SK-N-SH (cell line): ENCODE measurements at regions not wholly inside any gene's neighbourhood (a gene's known extent, or its start where the extent isn't known, plus 50 kb on each side); places are given as distances from the start of the nearest gene placed in this dataset.
A peak's percentile ranks its signal among the peaks of the same experiment; 100 is the strongest.

ENCODE experiments used
- CTCF ChIA-PET: fragments of 300-600, 350-600 bp; formaldehyde crosslinking; extraction: SDS; loops from one replicate; lab custom pipeline; 2021; lab: Yijun Ruan, JAX
- POLR2A ChIA-PET: fragments of 350-600 bp; sonication (Branson Sonifier 250); formaldehyde crosslinking; extraction: SDS; loops from one replicate; lab custom pipeline; 2020; ENCODE audit warnings: antibody characterized with exemption, inconsistent platforms; lab: Yijun Ruan, JAX
- DNase-seq: peaks from one replicate; pipeline ENCODE4 v3.0.0; 2012
- H2AFZ ChIP-seq: fragments of 200-600 bp; sonication (generic); 2 replicates; pipeline ENCODE4 v1.8.1; 2016; ENCODE audit warnings: antibody characterized with exemption, mild to moderate bottlenecking, low read depth
- H3F3A ChIP-seq: fragments of 200-600 bp; sonication (generic); replicated peaks from 2 replicates; pipeline ENCODE3; 2016; ENCODE audit warnings: antibody characterized with exemption, mild to moderate bottlenecking; ENCODE audit not compliant: insufficient read depth
- H3K27ac ChIP-seq, 2 experiments: fragments of 200-500 bp in 1 of 2; fragments of 200-600 bp in 1 of 2; sonication (Bioruptor generic) in 1 of 2; sonication (generic), shearing (Covaris generic) in 1 of 2; 2 replicates each; pipeline versions ENCODE4 v1.5.1 to v1.6.1; 2014 to 2016; ENCODE audit warnings: low read depth in 2 of 2, inconsistent platforms in 1 of 2, low read length in 1 of 2, mild to moderate bottlenecking in 1 of 2, mixed read lengths in 1 of 2
- H3K27me3 ChIP-seq: fragments of 200-600 bp; sonication (generic), shearing (Covaris generic); 2 replicates; pipeline ENCODE4 v1.6.1; 2016; ENCODE audit warnings: mixed run types; ENCODE audit not compliant: insufficient read depth
- H3K36me3 ChIP-seq, 2 experiments: fragments of 200-500 bp in 1 of 2; fragments of 200-600 bp in 1 of 2; sonication (Bioruptor generic) in 1 of 2; sonication (generic) in 1 of 2; replicated peaks in 1 of 2; 2 replicates each; pipeline versions ENCODE3 to v1.5.1; 2014 to 2016; ENCODE audit warnings: low read length in 1 of 2, mild to moderate bottlenecking in 1 of 2; ENCODE audit not compliant: insufficient read depth in 2 of 2, control insufficient read depth in 1 of 2
- H3K4me1 ChIP-seq, 2 experiments: fragments of 200-500 bp in 1 of 2; fragments of 200-600 bp in 1 of 2; sonication (Bioruptor generic) in 1 of 2; sonication (generic), shearing (Covaris generic) in 1 of 2; 2 replicates each; pipeline versions ENCODE4 v1.5.1 to v1.6.1; 2014 to 2016; ENCODE audit warnings: low read depth in 1 of 2, low read length in 1 of 2, mixed run types in 1 of 2; ENCODE audit not compliant: insufficient read depth in 2 of 2, control insufficient read depth in 1 of 2
- H3K4me2 ChIP-seq: fragments of 200-600 bp; sonication (generic), shearing (Covaris generic); 2 replicates; pipeline ENCODE4 v1.6.1; 2017; ENCODE audit warnings: mixed run types
- H3K4me3 ChIP-seq, 2 experiments: fragments of 200-500 bp in 1 of 2; fragments of 200-600 bp in 1 of 2; sonication (Bioruptor generic) in 1 of 2; sonication (generic), shearing (Covaris generic) in 1 of 2; 2 replicates each; pipeline versions ENCODE4 v1.5.1 to v1.8.1; 2014 to 2016; ENCODE audit warnings: low read depth in 2 of 2, inconsistent platforms in 1 of 2, low read length in 1 of 2, mild to moderate bottlenecking in 1 of 2, mixed read lengths in 1 of 2, moderate library complexity in 1 of 2
- H3K79me2 ChIP-seq: fragments of 200-600 bp; sonication (generic); 2 replicates; pipeline ENCODE4 v1.8.1; 2017; ENCODE audit warnings: mild to moderate bottlenecking; ENCODE audit not compliant: insufficient read depth
- H3K9ac ChIP-seq: fragments of 200-600 bp; sonication (generic); 2 replicates; pipeline ENCODE4 v1.6.1; 2017; ENCODE audit warnings: mixed run types
- H3K9me2 ChIP-seq: fragments of 200-600 bp; sonication (generic); 2 replicates; pipeline ENCODE4 v1.6.1; 2017; ENCODE audit warnings: mixed run types
- H3K9me3 ChIP-seq: fragments of 200-600 bp; sonication (generic); 2 replicates; pipeline ENCODE4 v1.6.1; 2017; ENCODE audit warnings: mixed run types, mild to moderate bottlenecking, moderate library complexity
- H4K20me1 ChIP-seq: fragments of 200-600 bp; sonication (generic); 2 replicates; pipeline ENCODE4 v1.6.1; 2017; ENCODE audit warnings: mild to moderate bottlenecking, mixed run types; ENCODE audit not compliant: insufficient read depth
- EP300 ChIP-seq, 2 experiments: IDR thresholded peaks; 2 replicates each; pipeline versions ENCODE4 v1.4.0 to v1.6.1; 2012; ENCODE audit warnings: borderline replicate concordance in 1 of 2, low read depth in 1 of 2, low read length in 1 of 2
- EZH2phosphoT487 ChIP-seq: fragments of 200-600 bp; sonication (generic); IDR thresholded peaks from 2 replicates; pipeline ENCODE4 v1.6.1; 2017; ENCODE audit warnings: low read depth, mixed run types, mild to moderate bottlenecking, antibody characterized with exemption, moderate library complexity, borderline replicate concordance
- FOSL2 ChIP-seq: IDR thresholded peaks from 2 replicates; pipeline ENCODE4 v1.4.0; 2012; ENCODE audit warnings: low read depth, mild to moderate bottlenecking, moderate library complexity, borderline replicate concordance
- FOXJ3 ChIP-seq: sonication (generic); formaldehyde crosslinking; IDR thresholded peaks from 2 replicates; pipeline ENCODE4 v1.5.1; 2020; ENCODE audit warnings: mild to moderate bottlenecking, missing genetic modification reagents
- FOXM1 ChIP-seq: IDR thresholded peaks from 2 replicates; pipeline ENCODE4 v1.4.0; 2012; ENCODE audit warnings: low read depth, mild to moderate bottlenecking
- GATA2 ChIP-seq: sonication (generic); formaldehyde crosslinking; IDR thresholded peaks from 2 replicates; pipeline ENCODE4 v1.5.0; 2020; ENCODE audit warnings: mild to moderate bottlenecking, missing genetic modification reagents
- JUND ChIP-seq: IDR thresholded peaks from 2 replicates; pipeline ENCODE4 v1.4.0; 2012
- MEF2A ChIP-seq: IDR thresholded peaks from 2 replicates; pipeline ENCODE4 v1.4.0; 2012; ENCODE audit warnings: low read depth, borderline replicate concordance
- NFIC ChIP-seq: IDR thresholded peaks from 2 replicates; pipeline ENCODE4 v1.4.0; 2012; ENCODE audit warnings: borderline replicate concordance
- RAD21 ChIP-seq: IDR thresholded peaks from 2 replicates; pipeline ENCODE4 v1.6.1; 2012; ENCODE audit warnings: mild to moderate bottlenecking, low read length
- RCOR1 ChIP-seq: fragments of 150-350 bp; IDR thresholded peaks from 2 replicates; pipeline ENCODE4 v1.6.1; 2017; ENCODE audit warnings: antibody characterized with exemption, low read length
- SMC3 ChIP-seq: IDR thresholded peaks from 2 replicates; pipeline ENCODE4 v1.6.1; 2012; ENCODE audit warnings: low read depth, low read length, improper control_type of control experiment
- WGBS: methylation state at CpG from one replicate; pipeline ENCODE4 v1.1.6; 2017; ENCODE audit warnings: low lambda C conversion rate; 5-methylcytosine and 5-hydroxymethylcytosine counted together
- TF ChIP-seq, protein P1 (sequence below): fragments of 150-350 bp; IDR thresholded peaks from 2 replicates; pipeline ENCODE4 v1.6.1; 2017; ENCODE audit warnings: antibody characterized with exemption, low read length, low read depth, borderline replicate concordance

DNA sequence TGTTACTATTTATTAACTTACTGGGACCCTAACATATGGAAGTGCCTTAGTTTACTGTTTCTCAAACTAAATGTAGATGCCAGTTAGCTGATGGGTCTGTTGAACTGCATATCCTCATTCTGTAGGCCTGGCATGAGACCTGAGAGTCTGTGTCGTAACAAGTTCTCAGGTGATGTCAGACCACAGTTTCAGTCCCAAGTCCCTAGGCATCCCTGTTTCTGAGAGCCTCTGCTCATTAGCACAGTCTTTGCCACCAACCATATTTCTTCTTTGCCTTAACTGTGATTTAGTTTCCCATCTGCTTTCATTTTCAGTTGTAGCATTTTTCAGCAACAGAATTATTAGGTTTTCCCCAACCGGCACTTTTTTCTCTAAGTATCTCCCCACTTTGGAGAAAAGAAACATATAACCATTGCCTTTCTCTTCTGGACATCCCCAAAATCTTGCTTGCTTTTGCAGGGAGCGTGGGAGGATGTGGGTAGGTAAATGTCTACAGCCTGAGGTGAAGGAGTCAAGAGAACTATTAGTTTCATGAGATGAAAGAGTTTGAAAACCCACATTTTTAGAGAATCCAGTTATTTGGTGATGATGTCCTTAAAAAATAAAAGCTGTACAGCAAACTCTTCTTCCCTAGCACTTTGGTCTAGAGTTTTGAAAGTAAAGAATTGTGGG is 74.6 kb downstream of the NUDT12 start:
- TF ChIP-seq FOSL2, result no peak
- no peak for TF ChIP-seq EZH2phosphoT487
- TF ChIP-seq, protein P1, sequence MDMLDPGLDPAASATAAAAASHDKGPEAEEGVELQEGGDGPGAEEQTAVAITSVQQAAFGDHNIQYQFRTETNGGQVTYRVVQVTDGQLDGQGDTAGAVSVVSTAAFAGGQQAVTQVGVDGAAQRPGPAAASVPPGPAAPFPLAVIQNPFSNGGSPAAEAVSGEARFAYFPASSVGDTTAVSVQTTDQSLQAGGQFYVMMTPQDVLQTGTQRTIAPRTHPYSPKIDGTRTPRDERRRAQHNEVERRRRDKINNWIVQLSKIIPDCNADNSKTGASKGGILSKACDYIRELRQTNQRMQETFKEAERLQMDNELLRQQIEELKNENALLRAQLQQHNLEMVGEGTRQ, result no peak
- H3K79me2 ChIP-seq, result no peaks in the 10 kb centered on the region
- no peak overlapping the region; a peak in 2 of 4 replicates for H3K27ac ChIP-seq
- POLR2A ChIA-PET, result no interaction called here
- H3K4me3 ChIP-seq, result no peak overlapping the region
- CTCF ChIA-PET, result no interaction called here
- no peaks in the 10 kb centered on the region for H3K36me3 ChIP-seq
- H3K9ac ChIP-seq, result no peak overlapping the region
- DNase-seq, result no peak
- H3F3A ChIP-seq, result no peaks in the 10 kb centered on the region
- no peaks in the 10 kb centered on the region for H3K9me2 ChIP-seq
- peak overlapping the region; percentile 8; the same call in 1 of the 2 replicates for H2AFZ ChIP-seq
- H3K4me2 ChIP-seq, result no peak overlapping the region
- H4K20me1 ChIP-seq, result no peaks in the 10 kb centered on the region
- H3K4me1 ChIP-seq, result peaks cover 0 to 15% of the 10 kb centered on the region in 2 experiments; a peak in 2 of 4 replicates
- 85% methylated on average over 3 of the region's 3 CpGs for WGBS
- no peaks in the 10 kb centered on the region for H3K9me3 ChIP-seq
- H3K27me3 ChIP-seq, result no peaks in the 10 kb centered on the region

DNA sequence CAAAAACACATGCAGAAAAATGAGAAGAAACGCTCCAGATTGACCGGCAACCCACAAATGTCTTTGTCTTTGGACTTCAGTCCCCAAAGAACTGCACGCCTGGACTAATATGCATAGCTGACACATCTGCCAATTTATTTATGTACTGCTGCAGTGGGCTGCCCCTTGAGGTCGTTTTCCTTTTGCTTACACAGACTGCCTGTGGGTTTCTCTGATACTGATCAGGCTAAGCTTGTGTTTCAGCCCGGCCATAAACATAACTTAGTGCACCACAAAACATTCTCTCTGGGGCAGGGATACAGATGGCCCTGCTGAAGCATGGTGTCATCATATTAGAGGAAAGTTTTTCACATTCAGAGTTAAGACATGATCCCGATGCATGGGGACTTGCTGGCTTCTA is 75.4 kb downstream of the NUDT12 start:
- Histone ChIP-seq H3K27me3 (no peaks in the 10 kb centered on the region), H3K4me1 (peaks cover 0 to 15% of the 10 kb centered on the region in 2 experiments; a peak in 2 of 4 replicates), H3K27ac (peak overlapping the region in 1 of 2 experiments; percentile 55; a peak in 2 of 4 replicates), H3K79me2 (no peaks in the 10 kb centered on the region), H3K9ac (no peak overlapping the region), H3K36me3 (no peaks in the 10 kb centered on the region), H3K4me3 (no peak overlapping the region), H3F3A (no peaks in the 10 kb centered on the region), H3K9me2 (no peaks in the 10 kb centered on the region), H3K9me3 (no peaks in the 10 kb centered on the region), H3K4me2 (no peak overlapping the region), H4K20me1 (no peaks in the 10 kb centered on the region), H2AFZ (peak overlapping the region; percentile 8; the same call in 1 of the 2 replicates)
- TF ChIP-seq RAD21 (no peak), FOXJ3 (CRISPR knock-in tag) (peak; percentile 65), MEF2A (no peak), RCOR1 (peak; percentile 68), EP300 (IDR thresholded peaks at IDR 0.05; ENCODE audit: borderline replicate concordance in 1 of 2, low read depth in 1 of 2, low read length in 1 of 2) (peak in 1 of 2 experiments; percentile 49; a peak in 1 of 4 replicates), JUND (no peak), GATA2 (CRISPR knock-in tag) (peak; percentile 79), NFIC (no peak), FOXM1 (no peak), SMC3 (no peak)
- TF ChIP-seq, protein P1, result no peak
- peak; percentile 43 for DNase-seq
- POLR2A ChIA-PET, result interaction anchor here (0.7 kb wide), 1 partner anchor 228 kb away, joined by 3 read pairs; no protein-coding TSS in a partner anchor
- CTCF ChIA-PET, result no interaction called here
- 34% methylated on average over 6 of the region's 6 CpGs for WGBS
